ENCODE measurements at regions not wholly inside any gene's neighbourhood (a gene's known extent, or its start where the extent isn't known, plus 50 kb on each side); places are given as distances from the start of the nearest gene placed in this dataset.

DNA sequence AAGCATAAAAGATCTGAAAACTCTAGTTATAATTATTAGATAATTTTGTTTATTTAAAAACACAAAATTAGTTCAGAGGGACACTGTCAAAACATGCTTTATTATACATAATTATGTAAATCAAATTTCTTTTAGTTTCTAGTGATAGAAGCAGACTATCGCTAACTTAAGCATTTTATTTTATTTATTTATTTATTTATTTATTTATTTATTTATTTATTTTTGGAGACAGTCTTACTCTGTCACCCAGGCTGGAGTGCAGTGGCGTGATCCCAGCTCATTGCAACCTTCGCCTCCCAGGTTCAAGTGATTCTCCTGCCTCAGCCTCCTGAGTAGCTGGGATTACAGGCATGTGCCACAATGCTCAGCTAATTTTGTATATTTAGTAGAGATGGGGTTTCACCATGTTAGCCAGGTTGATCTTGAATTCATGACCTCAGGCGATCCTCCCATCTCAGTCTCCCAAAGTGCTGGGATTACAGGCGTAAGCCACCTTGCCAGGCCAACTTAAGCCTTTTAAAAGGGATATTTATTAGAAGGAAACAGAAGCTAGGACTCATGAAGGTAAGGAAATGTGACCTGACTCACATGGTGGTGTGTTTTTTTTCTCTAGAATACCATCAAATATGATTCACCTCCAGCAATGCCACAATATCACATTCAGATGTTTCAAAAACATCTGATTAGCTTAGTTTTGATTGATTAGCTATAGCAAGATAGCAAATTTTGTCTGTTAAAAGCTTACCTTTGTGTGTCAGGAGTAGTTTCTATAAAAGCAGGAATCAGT lies 1357.4 kb upstream of the ADGRL4 start:
- no peaks in the 10 kb centered on the region for H3K27me3 ChIP-seq
- TF ChIP-seq, protein P1, sequence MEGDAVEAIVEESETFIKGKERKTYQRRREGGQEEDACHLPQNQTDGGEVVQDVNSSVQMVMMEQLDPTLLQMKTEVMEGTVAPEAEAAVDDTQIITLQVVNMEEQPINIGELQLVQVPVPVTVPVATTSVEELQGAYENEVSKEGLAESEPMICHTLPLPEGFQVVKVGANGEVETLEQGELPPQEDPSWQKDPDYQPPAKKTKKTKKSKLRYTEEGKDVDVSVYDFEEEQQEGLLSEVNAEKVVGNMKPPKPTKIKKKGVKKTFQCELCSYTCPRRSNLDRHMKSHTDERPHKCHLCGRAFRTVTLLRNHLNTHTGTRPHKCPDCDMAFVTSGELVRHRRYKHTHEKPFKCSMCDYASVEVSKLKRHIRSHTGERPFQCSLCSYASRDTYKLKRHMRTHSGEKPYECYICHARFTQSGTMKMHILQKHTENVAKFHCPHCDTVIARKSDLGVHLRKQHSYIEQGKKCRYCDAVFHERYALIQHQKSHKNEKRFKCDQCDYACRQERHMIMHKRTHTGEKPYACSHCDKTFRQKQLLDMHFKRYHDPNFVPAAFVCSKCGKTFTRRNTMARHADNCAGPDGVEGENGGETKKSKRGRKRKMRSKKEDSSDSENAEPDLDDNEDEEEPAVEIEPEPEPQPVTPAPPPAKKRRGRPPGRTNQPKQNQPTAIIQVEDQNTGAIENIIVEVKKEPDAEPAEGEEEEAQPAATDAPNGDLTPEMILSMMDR (IDR thresholded peaks at IDR 0.05) = no peak
- H3K9me3 ChIP-seq = peaks cover 0 to 2% of the 10 kb centered on the region in 2 donors
- no peaks in the 10 kb centered on the region for H3K4me1 ChIP-seq
- H3K36me3 ChIP-seq = no peaks in the 10 kb centered on the region
- no peak overlapping the region for H3K27ac ChIP-seq
- no peak for DNase-seq (ENCODE audit: low spot score)
- H3K4me3 ChIP-seq = no peak overlapping the region

DNA sequence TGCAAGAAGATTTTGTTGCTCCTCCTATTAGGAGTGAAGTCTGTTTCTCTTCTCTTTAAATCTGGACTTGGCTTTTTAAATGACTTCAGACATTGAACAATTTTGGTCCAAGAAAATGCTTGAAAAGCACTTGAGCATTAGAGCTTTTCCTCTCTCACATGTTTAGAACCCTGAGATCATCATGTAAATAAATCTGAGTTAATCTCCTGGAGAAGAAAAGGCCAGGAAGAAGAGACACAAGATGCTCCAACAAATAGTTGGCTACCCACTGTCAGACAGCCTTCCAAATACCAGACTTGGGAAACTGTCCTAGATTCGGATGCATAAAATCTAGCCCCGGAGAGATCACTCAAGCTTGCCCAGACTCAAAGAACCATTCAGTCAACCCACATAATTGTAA lies 1353.1 kb upstream of the ADGRL4 start:
- TF ChIP-seq, protein P1 (IDR thresholded peaks at IDR 0.05) = no peak
- Histone ChIP-seq H3K9me3 (no peaks in the 10 kb centered on the region), H3K36me3 (no peaks in the 10 kb centered on the region), H3K27me3 (no peaks in the 10 kb centered on the region), H3K4me3 (no peak overlapping the region), H3K4me1 (no peaks in the 10 kb centered on the region), H3K27ac (no peak overlapping the region)
- no peak for DNase-seq (ENCODE audit: low spot score)

DNA sequence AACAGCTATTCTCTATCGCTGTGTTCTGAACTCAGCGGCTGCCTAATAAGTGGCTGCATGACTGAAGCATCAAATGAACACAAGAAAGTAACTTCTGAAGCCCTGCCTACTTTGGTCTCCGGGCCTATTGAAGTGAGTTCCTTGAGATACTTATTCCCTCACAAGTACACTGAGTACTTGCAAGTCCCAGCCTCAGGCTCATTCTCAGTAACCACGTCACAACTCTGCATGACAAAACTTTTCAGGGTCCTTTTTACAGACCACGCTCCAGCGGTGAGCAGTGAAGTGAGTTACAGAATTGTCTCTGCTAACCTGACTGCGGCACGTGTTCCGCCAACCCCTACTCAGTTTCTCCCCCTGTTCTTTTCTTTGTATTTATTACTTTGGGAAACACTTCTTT lies 1342.7 kb upstream of the ADGRL4 start:
- no peaks in the 10 kb centered on the region for H3K36me3 ChIP-seq
- H3K4me1 ChIP-seq = no peaks in the 10 kb centered on the region
- DNase-seq (ENCODE audit: low spot score) = no peak
- no peak overlapping the region for H3K27ac ChIP-seq
- TF ChIP-seq, protein P1 (IDR thresholded peaks at IDR 0.05) = no peak
- H3K4me3 ChIP-seq = no peak overlapping the region
- H3K9me3 ChIP-seq = no peaks in the 10 kb centered on the region
- H3K27me3 ChIP-seq = no peaks in the 10 kb centered on the region

DNA sequence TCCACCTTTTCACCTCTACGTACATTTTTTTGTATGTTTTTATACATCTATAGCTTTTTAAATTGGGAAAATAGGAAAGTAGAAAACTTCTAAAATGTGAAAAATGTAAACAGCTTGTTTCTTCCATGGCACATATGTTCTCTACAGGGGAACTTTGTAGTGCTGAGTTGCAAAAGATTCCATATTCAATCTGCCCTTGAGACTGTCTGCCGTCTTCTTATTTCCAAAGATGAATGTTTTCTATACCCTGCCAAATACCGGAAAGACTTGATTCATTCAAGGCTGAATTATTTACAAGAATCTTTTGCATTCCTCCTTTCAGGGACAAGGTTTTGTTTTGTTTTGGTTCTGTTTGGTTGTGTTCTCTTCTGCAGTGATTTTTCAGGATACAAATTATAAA lies 1334.5 kb upstream of the ADGRL4 start:
- DNase-seq (ENCODE audit: low spot score) = no peak
- TF ChIP-seq, protein P1 (IDR thresholded peaks at IDR 0.05) = no peak
- no peaks in the 10 kb centered on the region for H3K27me3 ChIP-seq

DNA sequence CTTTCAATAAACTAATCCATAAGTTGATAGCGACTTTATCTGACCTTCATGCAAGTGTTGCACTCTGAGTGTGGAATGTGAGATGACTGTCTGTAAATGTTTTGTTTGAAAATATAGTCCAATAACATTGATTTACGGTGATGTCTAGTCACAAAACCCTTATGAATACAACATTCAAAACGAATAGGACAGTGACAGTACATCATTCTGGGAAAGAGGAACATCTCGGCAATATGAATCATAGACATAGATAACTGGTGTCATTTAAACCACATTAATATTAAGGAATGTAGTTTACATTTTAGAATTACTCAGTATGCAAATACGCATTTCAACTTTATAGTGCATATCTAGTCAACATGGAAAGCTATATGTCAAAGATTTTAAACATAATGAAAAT lies 1311.6 kb upstream of the ADGRL4 start:
- no peaks in the 10 kb centered on the region for H3K4me1 ChIP-seq
- TF ChIP-seq, protein P1 (IDR thresholded peaks at IDR 0.05) = no peak
- H3K4me3 ChIP-seq = no peak overlapping the region
- H3K27ac ChIP-seq = no peak overlapping the region
- no peaks in the 10 kb centered on the region for H3K9me3 ChIP-seq
- no peak for DNase-seq (ENCODE audit: low spot score)
- H3K27me3 ChIP-seq = no peaks in the 10 kb centered on the region
- no peaks in the 10 kb centered on the region for H3K36me3 ChIP-seq

More for the DNA sequence above, 1334.5 kb upstream of the ADGRL4 start:
- H3K27ac ChIP-seq = no peak overlapping the region
- H3K4me3 ChIP-seq = no peak overlapping the region
- no peaks in the 10 kb centered on the region for H3K36me3 ChIP-seq
- H3K4me1 ChIP-seq = no peaks in the 10 kb centered on the region
- H3K9me3 ChIP-seq = no peaks in the 10 kb centered on the region

Measured in right atrium auricular region (tissue), 2 donors.